Adrenal gland (tissue), 5 donors: ENCODE measurements at regions not wholly inside any gene's neighbourhood (a gene's known extent, or its start where the extent isn't known, plus 50 kb on each side); places are given as distances from the start of the nearest gene placed in this dataset.

Experiments
- CTCF ChIP-seq, 6 experiments: fragments of 450-650 bp in 4 of 6; fragments of 200-600 bp in 2 of 6; sonication (generic) in 1 of 6; IDR thresholded peaks; 1 replicate in 5 of 6; 2 replicates in 1 of 6; pipeline versions ENCODE4 v1.5.1 to v1.8.0; 2016 to 2021; ENCODE audit warnings: antibody characterized with exemption in 6 of 6, mild to moderate bottlenecking in 2 of 6, moderate library complexity in 1 of 6
- POLR2A ChIP-seq, 2 donors: fragments of 450-650 bp; IDR thresholded peaks; one replicate each; pipeline ENCODE4 v1.6.1; 2017; ENCODE audit warnings: antibody characterized with exemption in 2 of 2, mild to moderate bottlenecking in 2 of 2, moderate library complexity in 1 of 2
- donor health status: DM: no; HTN: no; CAD: no.

GRCh38 chr20:62546606-62547005 lies 70.8 kb upstream of the GATA5 start:
- TF ChIP-seq CTCF (IDR thresholded peaks at IDR 0.05) (no peak), POLR2A (IDR thresholded peaks at IDR 0.05) (no peak)
